Omental fat pad (tissue), 3 donors: ENCODE measurements at regions not wholly inside any gene's neighbourhood (a gene's known extent, or its start where the extent isn't known, plus 50 kb on each side); places are given as distances from the start of the nearest gene placed in this dataset.

Experiments used
- ATAC-seq: fragments of 150-250 bp; one replicate; pipeline ENCODE4 v1.9.1; 2016; ENCODE audit warnings: mild to moderate bottlenecking, moderate library complexity; ENCODE audit not compliant: low FRiP score
- DNase-seq: peaks from one replicate; pipeline ENCODE4 v3.0.0-alpha.2; 2019; ENCODE audit warnings: low spot score
- TF ChIP-seq, protein P1 (sequence below), 3 donors: fragments of 450-650 bp; IDR thresholded peaks; one replicate each; pipeline ENCODE4 v1.5.1; 2016 to 2017; ENCODE audit warnings: antibody characterized with exemption in 3 of 3, mild to moderate bottlenecking in 3 of 3, moderate library complexity in 2 of 3

DNA sequence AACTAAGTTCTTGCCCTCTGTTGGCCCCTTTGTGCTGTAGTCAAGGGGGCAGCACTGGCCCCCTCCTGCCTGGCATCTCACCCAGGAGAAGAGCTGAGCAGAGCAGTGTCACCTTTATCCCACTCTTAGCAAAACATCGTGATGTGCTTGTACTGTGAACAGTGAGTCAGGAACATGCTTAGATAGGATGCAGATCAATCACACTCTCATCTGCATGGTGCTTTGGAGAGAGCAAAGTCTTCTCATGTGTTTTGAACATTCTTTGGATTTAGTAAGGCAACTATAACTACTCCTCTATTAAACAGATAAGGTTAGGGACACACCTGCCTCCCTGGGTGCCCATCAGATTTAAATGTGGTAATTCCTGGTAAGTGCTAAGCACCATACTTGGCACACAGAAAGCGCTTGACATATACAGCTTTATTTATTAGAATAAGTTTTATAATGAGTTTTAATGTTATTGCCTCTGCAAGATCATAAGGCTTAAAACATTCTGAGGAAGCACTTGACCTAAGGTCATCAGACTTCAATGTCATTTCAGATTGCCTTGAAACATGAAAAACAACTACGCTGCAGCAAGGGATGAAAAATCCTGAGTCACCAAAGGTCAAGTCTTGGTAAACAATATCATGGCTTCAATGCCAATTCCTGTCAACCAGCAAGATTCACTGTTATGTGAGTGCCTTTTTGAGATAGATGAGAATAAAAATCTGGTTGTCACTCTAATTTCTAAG is 82.4 kb upstream of the IRS2 start:
- DNase-seq (no peak), ATAC-seq (no peak)
- TF ChIP-seq, protein P1, sequence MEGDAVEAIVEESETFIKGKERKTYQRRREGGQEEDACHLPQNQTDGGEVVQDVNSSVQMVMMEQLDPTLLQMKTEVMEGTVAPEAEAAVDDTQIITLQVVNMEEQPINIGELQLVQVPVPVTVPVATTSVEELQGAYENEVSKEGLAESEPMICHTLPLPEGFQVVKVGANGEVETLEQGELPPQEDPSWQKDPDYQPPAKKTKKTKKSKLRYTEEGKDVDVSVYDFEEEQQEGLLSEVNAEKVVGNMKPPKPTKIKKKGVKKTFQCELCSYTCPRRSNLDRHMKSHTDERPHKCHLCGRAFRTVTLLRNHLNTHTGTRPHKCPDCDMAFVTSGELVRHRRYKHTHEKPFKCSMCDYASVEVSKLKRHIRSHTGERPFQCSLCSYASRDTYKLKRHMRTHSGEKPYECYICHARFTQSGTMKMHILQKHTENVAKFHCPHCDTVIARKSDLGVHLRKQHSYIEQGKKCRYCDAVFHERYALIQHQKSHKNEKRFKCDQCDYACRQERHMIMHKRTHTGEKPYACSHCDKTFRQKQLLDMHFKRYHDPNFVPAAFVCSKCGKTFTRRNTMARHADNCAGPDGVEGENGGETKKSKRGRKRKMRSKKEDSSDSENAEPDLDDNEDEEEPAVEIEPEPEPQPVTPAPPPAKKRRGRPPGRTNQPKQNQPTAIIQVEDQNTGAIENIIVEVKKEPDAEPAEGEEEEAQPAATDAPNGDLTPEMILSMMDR (IDR thresholded peaks at IDR 0.05), result no peak

DNA sequence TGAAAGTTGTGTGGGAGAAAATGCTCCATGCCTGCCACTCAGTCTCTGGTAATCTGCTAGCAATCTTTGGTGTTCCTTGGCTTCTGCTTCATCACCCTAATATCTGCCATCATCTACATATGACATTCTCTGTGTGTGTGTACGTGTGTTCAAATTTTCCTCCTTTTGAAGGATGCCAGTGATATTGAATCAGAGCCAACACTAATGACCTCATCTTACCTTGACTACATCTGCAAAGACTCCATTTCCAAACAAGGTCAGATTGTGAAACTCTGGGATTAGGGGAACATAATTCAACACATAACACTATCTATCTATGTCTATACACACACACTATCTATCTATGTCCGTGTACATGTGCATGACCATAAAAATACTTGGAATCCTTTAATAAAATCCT is 81.4 kb upstream of the IRS2 start:
- DNase-seq (no peak), ATAC-seq (no peak)
- TF ChIP-seq, protein P1 (IDR thresholded peaks at IDR 0.05), result no peak

DNA sequence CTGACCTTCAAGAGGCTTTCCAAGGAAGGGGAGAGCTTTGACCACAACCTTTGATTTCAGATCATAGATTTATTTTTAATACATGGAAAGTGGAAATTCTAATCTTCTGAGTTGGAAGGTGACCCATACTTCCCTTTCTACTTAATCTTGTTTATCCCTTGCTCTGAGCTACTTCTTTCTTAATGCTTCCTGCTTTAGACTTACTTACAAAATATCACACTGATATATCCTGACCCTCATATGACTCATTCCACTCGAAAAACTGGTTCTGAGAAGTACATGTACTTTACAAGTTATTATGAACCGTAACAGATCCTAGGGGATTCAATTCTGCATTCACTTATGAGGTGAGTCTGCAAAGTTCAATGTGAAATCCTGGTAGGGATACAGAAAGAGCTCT is 76.2 kb upstream of the IRS2 start:
- TF ChIP-seq, protein P1 (IDR thresholded peaks at IDR 0.05), result no peak
- no peak for DNase-seq
- no peak for ATAC-seq

DNA sequence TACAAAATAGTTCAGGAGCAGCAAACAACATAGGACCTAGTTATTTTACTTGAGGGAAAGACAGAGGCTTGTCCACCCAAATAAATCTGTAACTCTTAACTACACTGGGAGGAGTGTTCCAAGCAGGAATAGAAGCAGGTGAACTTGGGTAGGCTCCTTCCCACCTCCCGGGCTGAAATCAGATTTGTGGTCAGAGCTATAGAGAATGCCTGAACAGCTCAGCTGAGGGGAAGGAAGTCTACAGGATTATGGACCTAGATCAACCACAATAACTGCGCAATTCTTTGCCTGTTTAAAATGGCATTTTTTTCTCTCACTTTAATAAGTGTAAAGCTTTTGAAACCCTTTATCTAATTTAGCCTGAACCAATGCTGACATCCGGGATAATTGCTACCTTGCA is 73.5 kb upstream of the IRS2 start:
- DNase-seq (no peak), ATAC-seq (no peak)
- TF ChIP-seq, protein P1 (IDR thresholded peaks at IDR 0.05), result no peak

DNA sequence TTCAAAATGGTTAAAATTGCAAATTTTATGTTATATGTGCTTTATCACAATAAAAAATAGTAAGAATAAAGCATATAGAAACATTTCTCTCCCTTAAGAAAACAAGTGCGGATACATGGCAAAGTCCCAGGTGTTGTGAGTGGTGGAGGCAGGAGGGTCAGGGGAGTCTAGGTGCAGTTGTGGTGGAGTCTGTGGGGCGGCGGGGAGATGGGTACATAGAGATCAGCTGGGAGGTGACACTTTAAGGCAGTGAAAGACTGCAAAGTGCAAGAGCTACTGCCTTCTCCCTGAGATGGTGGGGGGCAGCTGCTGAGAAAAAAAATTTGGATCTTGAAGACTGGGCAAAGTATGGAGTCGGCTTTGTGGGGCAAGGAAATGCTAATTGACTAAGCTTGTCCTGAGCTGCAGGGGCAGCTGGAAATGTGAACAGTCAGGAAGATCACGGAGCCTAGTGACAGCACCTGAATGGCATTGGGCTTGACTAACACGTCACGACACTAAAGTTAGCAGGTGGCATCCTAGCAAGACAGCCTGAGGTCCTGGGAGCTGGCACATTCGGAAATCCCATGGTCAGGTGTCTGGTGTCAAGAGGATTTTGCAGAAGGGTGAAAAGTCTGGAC is 72.9 kb upstream of the IRS2 start:
- DNase-seq, result no peak
- ATAC-seq, result no peak
- TF ChIP-seq, protein P1 (IDR thresholded peaks at IDR 0.05), result no peak

DNA sequence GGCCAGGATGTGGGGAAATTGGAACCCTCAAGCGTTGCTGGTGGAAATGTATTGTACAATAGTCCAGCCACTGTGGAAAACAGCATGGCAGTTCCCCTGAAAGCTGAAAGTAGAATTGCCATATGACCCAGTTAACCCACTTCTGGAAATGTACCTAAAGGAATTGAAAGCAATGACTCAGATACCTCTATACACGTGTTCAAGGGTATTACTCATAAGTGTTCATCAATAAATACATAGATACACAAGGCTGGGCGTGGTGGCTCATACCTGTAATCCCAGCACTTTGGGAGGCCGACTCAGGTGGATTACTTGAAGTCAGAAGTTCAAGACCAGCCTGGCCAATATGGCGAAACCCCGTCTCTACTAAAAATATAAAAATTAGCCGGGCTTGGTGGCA is 71.9 kb upstream of the IRS2 start:
- TF ChIP-seq, protein P1 (IDR thresholded peaks at IDR 0.05), result no peak
- DNase-seq (no peak), ATAC-seq (no peak)

DNA sequence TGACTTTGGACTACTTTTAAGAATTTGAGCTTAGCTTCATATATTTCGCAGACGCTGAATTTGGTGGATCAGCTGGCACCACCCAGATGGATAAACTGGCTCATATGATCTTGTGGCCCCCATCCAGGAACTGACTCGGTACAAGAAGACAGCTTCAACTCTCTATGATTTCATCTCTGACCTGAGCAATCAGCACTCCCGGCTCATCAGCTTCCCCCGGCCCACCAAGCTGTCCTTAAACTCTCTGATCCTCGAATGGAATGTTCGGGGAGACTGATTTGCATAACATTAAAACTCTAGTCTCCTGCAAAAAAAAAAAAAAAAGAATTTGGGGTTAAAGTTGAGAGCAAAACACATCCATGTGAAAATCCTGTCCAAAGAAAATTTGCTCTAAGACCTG is 71.4 kb upstream of the IRS2 start:
- ATAC-seq (no peak), DNase-seq (no peak)
- TF ChIP-seq, protein P1 (IDR thresholded peaks at IDR 0.05), result no peak
